HG03108 (cell line): ENCODE measurements at regions not wholly inside any gene's neighbourhood (a gene's known extent, or its start where the extent isn't known, plus 50 kb on each side); places are given as distances from the start of the nearest gene placed in this dataset.
A peak's percentile ranks its signal among the peaks of the same experiment; 100 is the strongest.

ENCODE experiments used
- ATAC-seq: cut with Tn5 transposase; IDR thresholded peaks from one replicate; pipeline ENCODE4 v1.9.1; 2021; ENCODE audit warnings: moderate library complexity; ENCODE audit not compliant: unreplicated experiment

- ATAC-seq = no peak
Measured at GRCh38 chr14:64639340-64639821, 64.8 kb upstream of the PLEKHG3 start.

GRCh38 chr14:64640839-64641238 lies 63.4 kb upstream of the PLEKHG3 start:
- ATAC-seq = no peak

- no peak for ATAC-seq
Measured at GRCh38 chr14:64641760-64642159, 62.5 kb upstream of the PLEKHG3 start.

GRCh38 chr14:64643709-64644108 lies 60.5 kb upstream of the PLEKHG3 start:
- ATAC-seq = no peak

GRCh38 chr14:64644629-64645028 lies 59.6 kb upstream of the PLEKHG3 start:
- no peak for ATAC-seq

GRCh38 chr14:64645220-64645892 lies 58.9 kb upstream of the PLEKHG3 start:
- no peak for ATAC-seq

GRCh38 chr14:64646103-64646502 lies 58.1 kb upstream of the PLEKHG3 start:
- no peak for ATAC-seq

- ATAC-seq = no peak
Measured at GRCh38 chr14:64649383-64649998, 54.7 kb upstream of the PLEKHG3 start.

GRCh38 chr14:64653900-64654245 lies 50.4 kb upstream of the PLEKHG3 start:
- ATAC-seq = no peak

- ATAC-seq = peak; percentile 47
Measured at GRCh38 chr14:64654246-64654900, 49.9 kb upstream of the PLEKHG3 start.
